ENCODE measurements at regions not wholly inside any gene's neighbourhood (a gene's known extent, or its start where the extent isn't known, plus 50 kb on each side); places are given as distances from the start of the nearest gene placed in this dataset.

- H3K4me1 Mint-ChIP-seq, result peaks cover 22% of the 10 kb centered on the region
- no peak overlapping the region for H3K4me3 Mint-ChIP-seq
- ATAC-seq, result no peak
- no peaks in the 10 kb centered on the region for H3K27me3 Mint-ChIP-seq (ENCODE audit: low read depth)
- H3K36me3 Mint-ChIP-seq, result no peaks in the 10 kb centered on the region
- H3K9me3 Mint-ChIP-seq, result peaks cover 12% of the 10 kb centered on the region
- no peak for TF ChIP-seq SMAD3 (CRISPR knock-in tag; IDR thresholded peaks at IDR 0.05; ENCODE audit: borderline replicate concordance)
- TF ChIP-seq MAX (CRISPR knock-in tag; IDR thresholded peaks at IDR 0.05), result no peak
- TF ChIP-seq TP53 (CRISPR knock-in tag; IDR thresholded peaks at IDR 0.05), result no peak
- no peak for TF ChIP-seq E2F1 (CRISPR knock-in tag; IDR thresholded peaks at IDR 0.05)
- no peak for TF ChIP-seq TEAD4 (CRISPR knock-in tag; IDR thresholded peaks at IDR 0.05)
- no peak for TF ChIP-seq USF1 (CRISPR knock-in tag; IDR thresholded peaks at IDR 0.05)
- no peak for TF ChIP-seq CREB1 (CRISPR knock-in tag; IDR thresholded peaks at IDR 0.05)
- no peak for TF ChIP-seq NR3C1 (CRISPR knock-in tag; conservative IDR thresholded peaks at IDR 0.05; ENCODE audit: low read depth)
- TF ChIP-seq MLX (CRISPR knock-in tag; IDR thresholded peaks at IDR 0.05), result no peak
- TF ChIP-seq ELF4 (CRISPR knock-in tag; IDR thresholded peaks at IDR 0.05; ENCODE audit: low read depth), result no peak
- DNase-seq (ENCODE audit: low spot score), result no peak
- ChIA-PET CTCF (no interaction called here), POLR2A (no interaction called here)
- no peak overlapping the region for H3K27ac Mint-ChIP-seq
Measured at GRCh38 chr1:172893146-172893841, 157.4 kb downstream of the TNFSF18 start.

GRCh38 chr1:172894349-172895049 lies 156.2 kb downstream of the TNFSF18 start:
- H3K27ac Mint-ChIP-seq, result no peak overlapping the region
- DNase-seq (ENCODE audit: low spot score) (no peak), ATAC-seq (no peak)
- H3K27me3 Mint-ChIP-seq (ENCODE audit: low read depth), result no peaks in the 10 kb centered on the region
- no peak for TF ChIP-seq PRDM15 (CRISPR knock-in tag; IDR thresholded peaks at IDR 0.05)
- TF ChIP-seq NFE2L1 (CRISPR knock-in tag; IDR thresholded peaks at IDR 0.05), result no peak
- no peak for TF ChIP-seq FOXP1 (CRISPR knock-in tag; IDR thresholded peaks at IDR 0.05; ENCODE audit: borderline replicate concordance)
- no peak for TF ChIP-seq ZNF317 (CRISPR knock-in tag; IDR thresholded peaks at IDR 0.05; ENCODE audit: borderline replicate concordance, low read depth)
- TF ChIP-seq ELF4 (CRISPR knock-in tag; IDR thresholded peaks at IDR 0.05; ENCODE audit: low read depth), result no peak
- no peak for TF ChIP-seq CTCF (IDR thresholded peaks at IDR 0.05)
- TF ChIP-seq ZNF121 (CRISPR knock-in tag; IDR thresholded peaks at IDR 0.05), result no peak
- no peak for TF ChIP-seq E2F5 (CRISPR knock-in tag; IDR thresholded peaks at IDR 0.05)
- TF ChIP-seq MLX (CRISPR knock-in tag; IDR thresholded peaks at IDR 0.05), result no peak
- ChIA-PET CTCF (no interaction called here), POLR2A (no interaction called here)
- H3K4me3 Mint-ChIP-seq, result no peak overlapping the region
- peaks cover 13% of the 10 kb centered on the region for H3K4me1 Mint-ChIP-seq
- peaks cover 3% of the 10 kb centered on the region for H3K9me3 Mint-ChIP-seq
- no peaks in the 10 kb centered on the region for H3K36me3 Mint-ChIP-seq
